Peyer's patch (tissue), 4 donors: ENCODE measurements at regions not wholly inside any gene's neighbourhood (a gene's known extent, or its start where the extent isn't known, plus 50 kb on each side); places are given as distances from the start of the nearest gene placed in this dataset.

ENCODE experiments used
- CTCF ChIP-seq, 6 experiments: fragments of 450-650 bp in 4 of 6; fragments of 200-600 bp in 2 of 6; sonication (generic) in 1 of 6; IDR thresholded peaks; one replicate each; pipeline ENCODE4 v1.5.1; 2017 to 2019; ENCODE audit warnings: antibody characterized with exemption in 6 of 6, mild to moderate bottlenecking in 3 of 6, moderate library complexity in 1 of 6
- POLR2A ChIP-seq, 2 donors: fragments of 450-650 bp; IDR thresholded peaks; one replicate each; pipeline ENCODE4 v1.5.1; 2017; ENCODE audit warnings: antibody characterized with exemption in 2 of 2, mild to moderate bottlenecking in 2 of 2, moderate library complexity in 2 of 2

GRCh38 chr20:53828088-53828681 lies 234.5 kb upstream of the ZNF217 start:
- TF ChIP-seq POLR2A (IDR thresholded peaks at IDR 0.05) (no peak), CTCF (IDR thresholded peaks at IDR 0.05) (no peak)
